AG10803 (cell line): ENCODE measurements at regions not wholly inside any gene's neighbourhood (a gene's known extent, or its start where the extent isn't known, plus 50 kb on each side); places are given as distances from the start of the nearest gene placed in this dataset.

ENCODE experiments used
- DNase-seq: peaks from one replicate; pipeline ENCODE4 v3.0.0; 2010; ENCODE audit warnings: low read depth
- H3K4me3 ChIP-seq: 2 replicates; pipeline ENCODE4 v1.5.1; 2011; ENCODE audit warnings: mild to moderate bottlenecking, low read length, control low read depth
- TF ChIP-seq, protein P1 (sequence below): conservative IDR thresholded peaks from 2 replicates; pipeline ENCODE4 v1.5.1; 2011; ENCODE audit warnings: mild to moderate bottlenecking, low read length, control low read depth, inconsistent platforms

DNA sequence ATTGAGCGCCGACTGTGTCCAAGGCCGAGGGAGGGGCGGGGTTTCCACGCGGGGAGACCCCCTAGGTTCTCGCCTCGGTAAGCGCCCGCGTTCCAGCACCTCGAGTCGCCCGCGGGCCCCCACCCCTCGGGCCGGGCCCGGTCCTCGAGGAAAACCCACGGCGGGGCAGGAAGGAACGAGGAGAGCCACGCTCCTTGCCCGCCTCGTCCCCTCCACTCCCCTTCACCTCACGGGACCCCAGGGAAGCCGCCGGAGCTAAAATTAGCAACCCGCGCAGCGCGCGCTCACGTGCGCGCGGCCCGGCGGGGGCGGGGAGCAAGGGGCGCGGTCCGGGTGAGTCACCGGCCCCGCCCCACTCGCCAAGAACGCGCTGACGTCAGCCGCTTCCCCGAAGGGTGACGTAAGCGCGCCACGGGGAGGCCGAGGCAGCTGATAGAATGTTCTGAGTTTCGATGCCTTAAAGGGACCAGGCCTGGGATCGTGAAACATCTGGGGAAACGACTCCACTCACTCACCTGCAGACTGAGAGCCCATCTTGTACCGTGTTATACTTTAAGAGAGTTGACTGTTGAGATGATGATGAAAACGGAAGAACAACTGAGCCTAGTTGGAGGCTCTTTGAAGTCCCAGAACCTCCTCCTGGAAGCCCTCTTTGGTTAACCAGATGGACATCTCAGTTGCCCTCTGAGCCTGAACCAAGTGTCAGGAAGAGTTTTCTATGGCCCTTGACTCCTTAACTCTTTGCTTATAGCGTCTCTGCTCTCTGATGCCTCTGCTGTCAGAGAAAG is 49.7 kb upstream of the ATF3 start:
- TF ChIP-seq, protein P1, sequence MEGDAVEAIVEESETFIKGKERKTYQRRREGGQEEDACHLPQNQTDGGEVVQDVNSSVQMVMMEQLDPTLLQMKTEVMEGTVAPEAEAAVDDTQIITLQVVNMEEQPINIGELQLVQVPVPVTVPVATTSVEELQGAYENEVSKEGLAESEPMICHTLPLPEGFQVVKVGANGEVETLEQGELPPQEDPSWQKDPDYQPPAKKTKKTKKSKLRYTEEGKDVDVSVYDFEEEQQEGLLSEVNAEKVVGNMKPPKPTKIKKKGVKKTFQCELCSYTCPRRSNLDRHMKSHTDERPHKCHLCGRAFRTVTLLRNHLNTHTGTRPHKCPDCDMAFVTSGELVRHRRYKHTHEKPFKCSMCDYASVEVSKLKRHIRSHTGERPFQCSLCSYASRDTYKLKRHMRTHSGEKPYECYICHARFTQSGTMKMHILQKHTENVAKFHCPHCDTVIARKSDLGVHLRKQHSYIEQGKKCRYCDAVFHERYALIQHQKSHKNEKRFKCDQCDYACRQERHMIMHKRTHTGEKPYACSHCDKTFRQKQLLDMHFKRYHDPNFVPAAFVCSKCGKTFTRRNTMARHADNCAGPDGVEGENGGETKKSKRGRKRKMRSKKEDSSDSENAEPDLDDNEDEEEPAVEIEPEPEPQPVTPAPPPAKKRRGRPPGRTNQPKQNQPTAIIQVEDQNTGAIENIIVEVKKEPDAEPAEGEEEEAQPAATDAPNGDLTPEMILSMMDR = no peak
- peak; percentile 88 for DNase-seq

More for the DNA sequence above, 49.7 kb upstream of the ATF3 start:
- peak overlapping the region; percentile 68 for H3K4me3 ChIP-seq
